Activated naive CD8-positive, alpha-beta T cell treated with anti-CD3 and anti-CD28 coated beads, Interleukin-2, amount 50 U/mL, for 24 hours (primary cell): ENCODE measurements at regions not wholly inside any gene's neighbourhood (a gene's known extent, or its start where the extent isn't known, plus 50 kb on each side); places are given as distances from the start of the nearest gene placed in this dataset.

Experiments
- ATAC-seq: fragments of 150-1000 bp; cut with Tn5 transposase; one replicate; pipeline ENCODE4 v1.10.0; 2021
- DNase-seq: peaks from one replicate; pipeline ENCODE4 v3.0.0; 2021
- H3K27ac Mint-ChIP-seq: one replicate; pipeline ENCODE4 v1.8.0; 2021; ENCODE audit warnings: mild to moderate bottlenecking, mixed read lengths
- H3K27me3 Mint-ChIP-seq: one replicate; pipeline ENCODE4 v1.8.0; 2021; ENCODE audit warnings: mixed read lengths
- H3K36me3 Mint-ChIP-seq: one replicate; pipeline ENCODE4 v1.8.0; 2021; ENCODE audit warnings: low read depth, mixed read lengths
- H3K4me1 Mint-ChIP-seq: one replicate; pipeline ENCODE4 v1.8.0; 2021; ENCODE audit warnings: mixed read lengths
- H3K4me3 Mint-ChIP-seq: one replicate; pipeline ENCODE4 v1.8.0; 2021; ENCODE audit warnings: mild to moderate bottlenecking, moderate library complexity, mixed read lengths
- H3K9me3 Mint-ChIP-seq: one replicate; pipeline ENCODE4 v1.8.0; 2021; ENCODE audit warnings: mixed read lengths

DNA sequence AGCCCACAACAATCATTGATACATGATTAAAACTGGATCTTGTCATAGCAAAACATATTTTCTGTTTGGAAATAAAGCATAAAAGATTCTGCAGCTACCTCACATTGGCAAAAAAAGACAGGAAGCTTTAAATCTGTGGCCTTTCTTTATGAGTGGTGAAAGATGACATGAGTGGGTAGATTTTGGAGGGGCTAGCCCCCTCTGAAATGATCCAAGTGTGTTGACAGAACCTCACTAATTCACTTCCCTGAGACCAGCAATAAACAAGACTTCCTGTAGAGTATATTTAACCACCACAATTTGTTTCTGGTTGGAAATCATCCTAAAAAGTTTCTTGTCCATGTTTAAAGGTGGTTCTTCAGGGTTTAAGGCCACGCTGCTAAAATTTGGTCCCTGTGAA lies 530.8 kb downstream of the SPATA31D1 start:
- ATAC-seq (no peak), DNase-seq (no peak)
- Mint-ChIP-seq H3K4me1 (no peaks in the 10 kb centered on the region), H3K36me3 (no peaks in the 10 kb centered on the region), H3K4me3 (no peak overlapping the region), H3K27me3 (no peaks in the 10 kb centered on the region), H3K9me3 (peaks cover 3% of the 10 kb centered on the region), H3K27ac (no peak overlapping the region)

- ATAC-seq (no peak), DNase-seq (no peak)
- Mint-ChIP-seq H3K4me1 (no peaks in the 10 kb centered on the region), H3K27ac (no peak overlapping the region), H3K36me3 (no peaks in the 10 kb centered on the region), H3K9me3 (peaks cover 14% of the 10 kb centered on the region), H3K4me3 (no peak overlapping the region), H3K27me3 (no peaks in the 10 kb centered on the region)
Observed at GRCh38 chr9:82524407-82524806, 535.8 kb downstream of the SPATA31D1 start.

DNA sequence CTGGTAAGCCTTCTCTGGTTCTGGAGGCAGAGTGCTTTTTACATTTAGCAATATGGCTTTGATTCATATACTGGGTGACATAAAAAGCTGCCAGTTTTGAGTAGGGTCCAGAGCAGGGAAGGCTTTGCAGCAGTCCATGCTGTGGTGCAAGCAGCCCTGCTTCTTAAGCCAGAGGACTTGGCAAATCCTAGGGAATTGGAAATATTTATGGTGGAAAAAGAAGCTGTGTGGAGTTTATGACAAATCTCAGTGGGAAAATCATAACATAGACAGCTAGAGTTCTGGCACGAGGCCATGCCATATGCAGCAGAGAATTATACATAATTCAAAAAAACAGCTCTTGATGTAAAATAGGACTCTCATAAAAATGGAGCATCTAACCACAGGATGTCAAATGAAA lies 536.4 kb downstream of the RASEF start:
- DNase-seq: no peak
- ATAC-seq: no peak
- H3K4me1 Mint-ChIP-seq: no peaks in the 10 kb centered on the region
- H3K27ac Mint-ChIP-seq: no peak overlapping the region
- H3K9me3 Mint-ChIP-seq: peaks cover 14% of the 10 kb centered on the region
- H3K4me3 Mint-ChIP-seq: no peak overlapping the region
- H3K27me3 Mint-ChIP-seq: no peaks in the 10 kb centered on the region
- no peaks in the 10 kb centered on the region for H3K36me3 Mint-ChIP-seq

GRCh38 chr9:82531795-82532194 lies 531.1 kb downstream of the RASEF start:
- H3K27ac Mint-ChIP-seq: no peak overlapping the region
- ATAC-seq (no peak), DNase-seq (no peak)
- no peaks in the 10 kb centered on the region for H3K4me1 Mint-ChIP-seq
- H3K36me3 Mint-ChIP-seq: no peaks in the 10 kb centered on the region
- H3K9me3 Mint-ChIP-seq: peaks cover 13% of the 10 kb centered on the region
- no peak overlapping the region for H3K4me3 Mint-ChIP-seq
- no peaks in the 10 kb centered on the region for H3K27me3 Mint-ChIP-seq

DNA sequence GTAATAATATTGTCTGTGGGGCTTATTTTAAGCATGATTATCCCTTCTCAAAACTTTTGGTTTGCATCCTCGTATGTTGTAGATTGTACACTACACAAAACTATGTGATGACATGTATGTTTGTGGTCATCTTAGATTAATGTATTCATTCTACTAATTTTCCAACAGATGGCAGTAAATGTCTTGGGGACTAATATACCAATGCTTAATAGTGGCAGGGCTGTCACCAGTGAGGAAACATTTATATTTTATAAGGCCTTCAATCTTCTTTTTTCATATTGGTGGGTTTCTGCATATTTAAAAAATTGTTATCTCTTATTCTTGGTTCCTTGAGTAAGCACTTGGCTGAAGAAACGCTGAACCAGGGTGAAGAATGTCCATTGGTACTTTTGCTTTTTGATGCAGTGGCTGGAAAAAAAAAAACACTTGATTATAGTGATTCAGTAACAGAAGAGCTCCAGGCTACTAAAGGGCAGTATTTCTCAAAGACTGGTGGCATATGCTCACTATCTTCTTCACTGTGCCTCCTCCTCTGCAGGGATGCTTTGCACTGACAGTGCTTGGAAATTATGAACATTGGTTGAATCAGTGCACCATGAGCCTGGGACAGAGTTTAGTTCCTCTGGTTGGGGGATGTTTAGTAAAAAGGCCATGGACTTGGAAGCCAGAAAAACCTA lies 530.3 kb downstream of the RASEF start:
- no peaks in the 10 kb centered on the region for H3K27me3 Mint-ChIP-seq
- no peak for ATAC-seq

GRCh38 chr9:82535432-82535998 lies 527.4 kb downstream of the RASEF start:
- Mint-ChIP-seq H3K36me3 (no peaks in the 10 kb centered on the region), H3K4me3 (no peak overlapping the region), H3K27me3 (no peaks in the 10 kb centered on the region), H3K9me3 (no peaks in the 10 kb centered on the region), H3K4me1 (no peaks in the 10 kb centered on the region), H3K27ac (no peak overlapping the region)
- DNase-seq (no peak), ATAC-seq (no peak)

More for the DNA sequence above, 530.3 kb downstream of the RASEF start:
- DNase-seq: no peak
- Mint-ChIP-seq H3K4me3 (no peak overlapping the region), H3K4me1 (no peaks in the 10 kb centered on the region), H3K9me3 (peaks cover 4% of the 10 kb centered on the region), H3K27ac (no peak overlapping the region), H3K36me3 (no peaks in the 10 kb centered on the region)

- no peaks in the 10 kb centered on the region for H3K4me1 Mint-ChIP-seq
Observed at GRCh38 chr9:82538634-82539033, 524.3 kb downstream of the RASEF start.

DNA sequence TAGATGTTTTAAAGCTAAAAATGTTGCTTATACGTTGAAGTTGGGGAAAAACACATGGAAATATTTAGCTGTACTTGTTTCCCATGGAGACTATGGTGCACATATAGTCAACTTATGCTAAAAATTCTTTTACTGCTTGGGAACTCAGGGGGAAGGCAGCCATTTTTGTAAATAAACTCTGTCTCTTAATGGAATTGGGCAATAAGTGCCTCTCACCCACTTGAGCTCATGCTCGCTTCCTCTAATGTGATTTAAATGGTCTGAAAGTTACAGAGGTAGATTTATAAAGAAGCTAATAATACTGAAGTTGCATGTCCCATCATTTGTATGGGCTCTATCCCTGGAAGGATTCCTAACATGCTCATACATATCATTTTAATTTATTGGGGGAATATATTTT lies 523.8 kb downstream of the RASEF start:
- ATAC-seq (no peak), DNase-seq (no peak)
- H3K4me3 Mint-ChIP-seq: no peak overlapping the region
- no peaks in the 10 kb centered on the region for H3K4me1 Mint-ChIP-seq
- H3K27ac Mint-ChIP-seq: no peak overlapping the region
- H3K9me3 Mint-ChIP-seq: no peaks in the 10 kb centered on the region
- H3K36me3 Mint-ChIP-seq: no peaks in the 10 kb centered on the region
- no peaks in the 10 kb centered on the region for H3K27me3 Mint-ChIP-seq

More at GRCh38 chr9:82538634-82539033, 524.3 kb downstream of the RASEF start:
- no peak for ATAC-seq
- no peak overlapping the region for H3K4me3 Mint-ChIP-seq
- no peaks in the 10 kb centered on the region for H3K27me3 Mint-ChIP-seq
- no peaks in the 10 kb centered on the region for H3K9me3 Mint-ChIP-seq
- no peak for DNase-seq
- no peak overlapping the region for H3K27ac Mint-ChIP-seq
- no peaks in the 10 kb centered on the region for H3K36me3 Mint-ChIP-seq

DNA sequence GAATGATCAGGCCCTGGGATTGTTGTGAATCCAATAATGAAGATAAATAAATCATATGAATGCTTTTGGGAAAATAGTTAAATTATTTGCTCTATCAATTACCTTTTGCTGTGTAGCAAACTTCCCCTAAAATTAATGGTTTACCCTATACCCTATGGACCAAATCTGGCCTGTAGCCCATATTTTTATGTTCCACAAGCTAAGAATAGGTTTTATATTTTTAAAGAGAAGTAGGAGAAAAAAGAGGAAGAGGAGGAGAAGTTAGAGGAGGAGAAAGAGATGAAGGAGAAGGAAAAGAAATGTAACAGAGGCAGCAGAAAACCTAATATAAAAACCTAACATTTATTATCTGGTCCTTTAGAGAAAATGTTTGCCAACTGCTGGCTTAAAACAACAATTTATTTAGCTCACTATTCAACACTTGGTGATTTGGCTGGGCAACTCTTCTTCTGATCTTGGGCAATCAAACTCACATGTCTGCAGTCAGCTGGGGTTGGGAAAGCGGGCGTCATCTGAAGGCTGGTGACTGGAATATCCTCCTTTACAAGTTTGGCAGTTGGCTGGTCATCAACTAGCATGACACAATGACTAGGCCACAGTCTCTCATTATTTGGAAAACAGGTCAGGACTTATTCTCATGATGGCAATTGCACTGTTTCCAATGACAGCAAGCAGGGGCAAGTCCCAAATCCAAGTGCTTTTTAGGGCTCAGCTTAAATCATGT lies 522.9 kb downstream of the RASEF start:
- Mint-ChIP-seq H3K4me1 (no peaks in the 10 kb centered on the region), H3K36me3 (no peaks in the 10 kb centered on the region), H3K27me3 (no peaks in the 10 kb centered on the region), H3K4me3 (no peak overlapping the region), H3K27ac (no peak overlapping the region), H3K9me3 (no peaks in the 10 kb centered on the region)
- ATAC-seq (no peak), DNase-seq (no peak)

DNA sequence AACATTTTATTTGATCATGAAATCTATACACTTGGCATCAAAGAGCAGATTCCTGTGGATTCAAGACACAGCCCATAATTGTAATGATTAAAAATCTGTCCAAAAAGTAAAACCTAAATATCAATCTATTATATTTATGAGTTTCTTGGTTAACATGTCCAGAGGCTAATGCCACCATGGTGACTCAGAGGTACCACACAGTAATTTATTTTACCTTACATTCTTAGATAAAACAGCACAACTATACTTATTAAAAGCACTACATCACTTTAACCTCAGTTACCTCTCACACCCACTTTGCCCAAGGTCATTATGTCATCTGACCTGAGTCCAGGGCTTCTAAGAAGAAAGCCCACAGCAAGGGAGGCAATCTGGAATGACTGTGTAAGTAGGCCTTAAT lies 519.2 kb downstream of the RASEF start:
- DNase-seq: no peak
- H3K27me3 Mint-ChIP-seq: no peaks in the 10 kb centered on the region
- no peak for ATAC-seq

GRCh38 chr9:82546136-82546535 lies 516.8 kb downstream of the RASEF start:
- ATAC-seq: no peak
- DNase-seq: no peak
- no peaks in the 10 kb centered on the region for H3K4me1 Mint-ChIP-seq
- no peak overlapping the region for H3K27ac Mint-ChIP-seq
- no peaks in the 10 kb centered on the region for H3K9me3 Mint-ChIP-seq
- no peaks in the 10 kb centered on the region for H3K27me3 Mint-ChIP-seq
- H3K4me3 Mint-ChIP-seq: no peak overlapping the region
- H3K36me3 Mint-ChIP-seq: no peaks in the 10 kb centered on the region

More for the DNA sequence above, 519.2 kb downstream of the RASEF start:
- Mint-ChIP-seq H3K27ac (no peak overlapping the region), H3K36me3 (no peaks in the 10 kb centered on the region), H3K4me1 (no peaks in the 10 kb centered on the region), H3K9me3 (no peaks in the 10 kb centered on the region), H3K4me3 (no peak overlapping the region)

DNA sequence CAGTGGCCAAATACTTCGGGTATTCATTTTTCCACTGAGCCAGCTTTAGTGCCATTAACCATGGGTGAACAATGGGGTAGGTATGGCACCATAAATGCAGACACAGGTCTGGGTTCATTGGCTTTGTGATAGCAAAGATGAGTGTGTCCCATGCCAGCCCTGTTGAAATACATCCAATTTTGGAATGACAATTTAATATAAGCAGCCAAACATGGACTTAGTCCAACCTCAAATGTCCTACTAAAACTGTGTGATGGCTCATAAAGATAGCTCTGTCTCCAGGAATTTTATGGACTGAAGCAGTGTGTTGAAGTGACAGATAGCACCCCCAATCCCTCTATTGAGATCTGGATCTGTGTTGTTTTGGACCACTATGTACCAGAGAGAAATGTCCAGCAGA lies 514.9 kb downstream of the RASEF start:
- Mint-ChIP-seq H3K27ac (no peak overlapping the region), H3K4me3 (no peak overlapping the region), H3K9me3 (no peaks in the 10 kb centered on the region), H3K36me3 (no peaks in the 10 kb centered on the region), H3K27me3 (no peaks in the 10 kb centered on the region), H3K4me1 (no peaks in the 10 kb centered on the region)
- no peak for DNase-seq
- ATAC-seq: no peak

DNA sequence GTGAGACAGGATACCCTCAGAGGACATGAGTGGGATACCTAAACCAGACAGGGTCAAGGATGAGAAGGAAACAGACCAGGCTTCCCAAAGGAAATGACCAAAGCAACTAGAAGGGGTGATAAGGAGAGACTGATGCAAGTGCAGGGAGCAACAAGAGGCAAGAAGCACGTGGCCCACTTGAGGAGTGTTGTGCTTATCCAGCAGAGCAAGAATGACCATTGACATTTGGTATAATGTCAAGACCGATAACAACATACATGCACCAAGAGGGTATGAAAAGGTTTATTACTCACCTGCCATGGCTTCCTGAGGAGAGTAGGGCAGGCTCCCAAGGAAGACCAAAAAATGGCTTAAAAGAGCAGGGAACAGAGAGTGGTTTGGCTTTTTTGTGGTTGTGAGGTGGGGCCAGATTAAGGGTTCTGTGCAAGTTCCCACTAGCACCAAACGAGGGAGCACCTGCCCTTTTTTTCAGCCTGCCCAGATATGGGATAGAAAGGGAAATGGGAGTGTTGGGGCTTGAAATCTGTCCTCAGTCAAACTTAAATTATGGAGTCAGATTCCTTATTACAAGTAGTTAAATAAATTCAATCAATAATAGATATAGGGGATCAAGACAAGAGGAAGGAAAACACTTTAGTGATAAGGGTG lies 513.6 kb downstream of the RASEF start:
- H3K36me3 Mint-ChIP-seq: no peaks in the 10 kb centered on the region
- H3K9me3 Mint-ChIP-seq: no peaks in the 10 kb centered on the region
- no peak overlapping the region for H3K4me3 Mint-ChIP-seq
- no peak overlapping the region for H3K27ac Mint-ChIP-seq
- DNase-seq (no peak), ATAC-seq (no peak)
- no peaks in the 10 kb centered on the region for H3K4me1 Mint-ChIP-seq
- no peaks in the 10 kb centered on the region for H3K27me3 Mint-ChIP-seq

DNA sequence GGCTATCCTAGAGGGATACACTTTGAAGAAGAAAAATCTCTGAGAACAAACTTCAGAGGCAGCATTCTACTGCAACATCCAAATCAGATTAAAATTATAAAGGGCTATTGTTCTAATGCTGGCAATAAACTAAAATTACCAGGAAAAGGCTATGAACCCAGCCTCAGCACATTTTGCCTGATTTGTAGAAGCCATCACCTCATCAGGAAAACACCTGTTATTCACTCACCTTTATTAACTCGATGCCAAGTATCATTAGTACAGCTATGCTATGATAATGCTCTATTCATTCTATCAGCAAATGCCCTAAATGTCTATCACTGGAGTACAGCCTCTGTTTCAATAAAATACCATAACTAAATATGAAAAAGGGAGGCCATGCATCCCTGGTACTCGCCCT lies 510.2 kb downstream of the RASEF start:
- DNase-seq (no peak), ATAC-seq (no peak)
- Mint-ChIP-seq H3K9me3 (no peaks in the 10 kb centered on the region), H3K27ac (no peak overlapping the region), H3K4me1 (no peaks in the 10 kb centered on the region), H3K27me3 (no peaks in the 10 kb centered on the region), H3K4me3 (no peak overlapping the region), H3K36me3 (no peaks in the 10 kb centered on the region)
